CD1c-positive myeloid dendritic cell (primary cell): ENCODE measurements at regions not wholly inside any gene's neighbourhood (a gene's known extent, or its start where the extent isn't known, plus 50 kb on each side); places are given as distances from the start of the nearest gene placed in this dataset.

Source experiments
- DNase-seq: peaks from one replicate; pipeline ENCODE4 v3.0.0-alpha.2; 2016; ENCODE audit errors: extremely low spot score

DNA sequence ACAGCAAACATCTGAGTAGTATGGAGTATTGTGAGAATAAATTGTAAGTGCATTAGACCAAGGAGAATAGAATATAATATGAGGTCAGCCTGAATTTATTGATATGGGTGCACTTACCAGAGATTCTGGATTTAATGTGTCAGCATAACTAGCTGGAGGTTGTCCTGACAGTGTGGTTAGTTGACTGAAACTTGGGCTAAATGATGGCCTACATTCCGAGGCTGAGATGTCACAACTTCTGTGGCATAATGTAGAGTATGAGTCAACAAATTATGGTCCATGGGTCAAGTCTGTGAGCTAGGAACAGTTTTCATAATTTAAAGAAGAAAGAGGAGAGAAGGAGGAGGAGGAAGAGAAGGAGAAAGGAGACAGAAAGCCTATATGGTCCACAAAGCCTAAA is 127.6 kb downstream of the QPCT start:
- no peak for DNase-seq

DNA sequence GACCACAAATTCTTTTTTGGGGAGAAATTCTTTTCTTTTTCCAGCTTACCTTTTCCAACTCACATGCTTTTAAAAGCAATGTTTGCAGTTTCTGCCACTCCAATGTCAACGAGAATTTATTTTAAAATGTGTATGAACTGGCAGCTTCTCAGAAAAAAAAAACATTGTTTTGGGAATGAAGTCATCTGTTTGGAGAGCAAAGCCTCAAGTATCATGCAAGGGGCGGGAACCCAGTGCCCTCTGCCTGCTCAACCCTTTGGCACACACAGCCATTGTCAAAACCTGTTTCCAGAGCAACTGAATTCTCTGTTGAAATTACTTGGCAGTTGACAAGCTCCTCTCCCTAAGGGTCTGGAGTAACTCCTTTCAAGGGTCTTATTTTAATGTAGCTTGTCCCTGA is 128.5 kb downstream of the QPCT start:
- DNase-seq: no peak

DNA sequence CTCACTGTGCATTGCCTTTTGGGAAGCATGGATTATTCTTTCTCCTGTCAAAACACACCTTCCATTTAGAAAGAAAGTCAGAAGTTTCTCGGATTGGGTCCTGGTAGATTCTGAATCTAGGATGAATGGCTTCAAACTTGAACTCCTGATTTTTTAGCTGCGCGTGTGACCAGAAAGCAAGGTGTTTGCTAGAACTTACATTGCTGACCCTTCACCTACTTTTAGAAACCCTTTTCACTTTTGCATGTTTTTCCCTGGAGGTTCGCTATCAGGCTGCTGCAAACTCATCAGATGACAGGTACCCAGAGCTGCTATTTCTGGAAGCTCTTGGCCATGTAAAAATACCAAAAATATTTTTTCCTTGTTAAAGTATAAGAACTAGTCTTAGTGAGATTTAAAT is 132.0 kb downstream of the QPCT start:
- no peak for DNase-seq

GRCh38 chr2:37477921-37478320 is 133.5 kb downstream of the QPCT start:
- DNase-seq: no peak

GRCh38 chr2:37481244-37481643 is 136.8 kb downstream of the QPCT start:
- no peak for DNase-seq

- DNase-seq: no peak
Measured at GRCh38 chr2:37489041-37489456, 144.6 kb downstream of the QPCT start.

GRCh38 chr2:37489536-37489935 is 145.1 kb downstream of the QPCT start:
- no peak for DNase-seq

DNA sequence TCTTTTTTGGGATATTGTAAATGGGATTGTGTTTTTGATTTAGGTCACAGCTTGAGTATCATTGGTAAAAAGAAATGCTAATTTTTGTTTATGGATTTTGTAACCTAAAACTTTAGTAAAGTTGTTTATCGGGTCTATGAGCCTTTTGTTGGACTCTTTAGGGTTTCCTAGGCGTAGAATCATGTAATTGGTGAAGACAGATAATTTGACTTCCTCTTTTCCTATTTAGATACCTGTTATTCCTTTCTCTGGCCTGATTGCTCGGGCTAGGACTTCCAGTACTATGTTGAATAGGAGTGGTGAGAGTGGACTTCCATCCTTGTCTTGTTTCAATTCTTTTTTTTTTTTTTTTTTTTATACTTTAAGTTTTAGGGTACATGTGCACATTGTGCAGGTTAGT is 149.0 kb downstream of the QPCT start:
- no peak for DNase-seq

DNA sequence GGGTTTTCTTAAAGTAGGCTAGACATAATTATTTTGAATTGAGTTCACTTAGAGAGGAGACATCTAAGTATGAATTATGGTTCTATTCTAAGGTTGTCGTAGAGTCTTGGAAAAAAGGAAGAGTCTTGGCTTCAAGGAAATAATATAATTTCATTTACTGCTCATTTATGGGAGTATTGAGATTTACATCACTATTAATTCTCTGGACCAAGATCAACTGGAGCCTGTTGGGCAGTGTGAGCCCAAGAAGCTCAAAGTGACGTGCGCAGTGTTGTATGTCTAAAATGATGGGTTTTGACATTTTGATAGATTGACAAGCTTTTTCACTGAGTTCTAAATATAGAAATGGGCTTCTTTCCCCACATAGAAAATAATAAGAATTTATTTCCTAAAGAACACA is 154.7 kb downstream of the QPCT start:
- DNase-seq: no peak

DNA sequence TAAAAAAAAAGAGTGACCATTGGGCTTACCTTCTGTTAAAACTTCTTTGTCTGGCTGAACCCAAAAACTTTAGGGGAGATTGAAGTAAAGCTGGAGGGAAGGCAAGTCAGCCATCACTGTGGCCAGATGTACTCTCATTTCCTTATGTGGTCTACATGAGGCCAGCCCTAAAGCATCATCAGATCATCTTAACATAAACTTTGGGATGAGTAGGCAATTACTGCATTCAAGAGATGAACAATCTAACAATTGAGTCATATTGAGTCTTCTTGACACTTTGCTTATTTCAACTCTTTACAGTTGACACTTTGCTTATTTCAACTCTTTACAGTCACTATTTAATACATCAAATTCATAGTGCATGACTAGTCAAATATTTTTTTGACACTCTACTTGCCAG is 155.6 kb downstream of the QPCT start:
- no peak for DNase-seq

DNA sequence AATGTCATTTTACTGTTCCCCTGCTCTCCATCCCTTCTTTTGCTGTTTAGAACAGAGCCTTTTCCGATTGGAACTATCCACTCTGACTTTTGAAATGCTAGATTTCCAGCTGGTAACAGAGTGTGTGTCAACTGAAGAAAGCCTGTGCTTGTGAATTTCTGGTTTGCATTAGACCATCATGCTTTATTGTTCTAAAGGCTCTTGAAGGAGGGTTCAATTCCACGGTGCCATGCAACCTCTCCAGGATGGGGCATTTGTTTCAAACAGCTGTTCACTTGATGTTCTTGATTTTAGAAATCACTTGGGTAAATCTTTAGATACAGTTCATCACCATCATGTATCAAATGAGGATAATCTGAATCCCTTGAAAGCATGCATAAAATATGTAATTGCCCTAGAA is 156.7 kb downstream of the QPCT start:
- no peak for DNase-seq

- DNase-seq: no peak
Measured at GRCh38 chr2:37506407-37507050, 162.1 kb downstream of the QPCT start.

- no peak for DNase-seq
Measured at GRCh38 chr2:37507051-37507410, 162.6 kb downstream of the QPCT start.

- DNase-seq: no peak
Measured at GRCh38 chr2:37507703-37508102, 163.3 kb downstream of the QPCT start.

DNA sequence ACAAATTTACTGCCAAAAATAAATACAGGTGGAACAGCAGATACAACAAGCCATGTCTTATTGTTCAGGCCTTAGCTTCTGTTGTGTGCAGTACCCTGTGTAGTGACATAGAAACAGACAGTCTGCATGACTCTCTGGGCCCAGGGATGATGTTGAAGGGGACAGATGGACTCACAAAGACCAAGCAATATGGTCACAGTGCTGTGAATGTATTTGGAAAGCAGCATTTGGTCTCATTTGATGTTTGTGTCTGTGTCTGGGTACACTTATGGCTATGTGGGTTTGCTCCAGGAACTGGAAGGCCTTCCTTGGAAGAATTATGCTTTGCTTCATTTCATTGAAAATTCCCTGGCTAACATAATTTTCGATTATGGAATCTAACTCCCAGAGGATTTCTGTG is 158.5 kb downstream of the CDC42EP3 start:
- DNase-seq: no peak

- DNase-seq: peak; percentile 72
Measured at GRCh38 chr2:37523814-37524362, 147.6 kb downstream of the CDC42EP3 start.

DNA sequence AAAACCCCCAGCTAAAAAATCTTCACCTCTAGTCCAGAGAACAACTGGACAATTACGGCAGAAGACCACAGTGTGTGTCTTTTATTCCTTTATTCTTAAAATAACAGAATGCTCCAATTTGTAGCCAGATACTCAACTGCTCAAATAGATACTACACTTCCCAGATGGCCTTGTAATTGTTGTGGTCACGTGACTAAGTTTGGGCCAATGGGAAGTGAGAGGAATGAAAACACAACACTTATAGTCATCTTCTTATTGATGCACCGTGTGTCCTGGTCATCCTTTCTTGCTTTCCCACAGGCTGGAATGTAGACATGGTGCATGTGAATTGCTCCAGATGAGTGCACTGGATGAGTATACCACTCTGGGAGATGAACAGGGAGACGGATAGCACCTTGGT is 145.1 kb downstream of the CDC42EP3 start:
- no peak for DNase-seq

- DNase-seq: no peak
Measured at GRCh38 chr2:37526856-37527255, 144.6 kb downstream of the CDC42EP3 start.

GRCh38 chr2:37527361-37527760 is 144.1 kb downstream of the CDC42EP3 start:
- DNase-seq: peak; percentile 10

GRCh38 chr2:37529830-37530415 is 141.5 kb downstream of the CDC42EP3 start:
- DNase-seq: no peak

DNA sequence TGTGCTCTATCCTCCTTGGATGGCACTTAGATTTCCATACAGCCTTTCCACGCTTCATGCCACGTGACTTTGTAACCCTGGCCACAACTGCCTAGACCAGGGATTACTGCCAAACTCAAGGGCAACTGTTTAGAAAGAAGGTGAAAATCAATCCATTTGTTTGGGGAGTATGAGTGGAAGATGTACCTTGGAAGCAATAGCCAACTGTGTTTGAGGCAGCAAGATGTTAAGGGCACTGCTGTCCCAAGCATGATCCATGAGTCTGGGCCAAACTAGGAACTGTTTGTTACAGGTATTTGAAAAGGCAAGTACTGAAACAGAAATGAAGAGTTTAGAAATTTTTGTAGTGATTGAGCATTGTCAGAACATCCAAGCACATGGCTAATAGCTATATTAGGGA is 138.9 kb downstream of the CDC42EP3 start:
- DNase-seq: no peak

GRCh38 chr2:37537316-37537715 is 134.1 kb downstream of the CDC42EP3 start:
- DNase-seq: no peak

- no peak for DNase-seq
Measured at GRCh38 chr2:37541516-37541915, 129.9 kb downstream of the CDC42EP3 start.
